ENCODE measurements at regions not wholly inside any gene's neighbourhood (a gene's known extent, or its start where the extent isn't known, plus 50 kb on each side); places are given as distances from the start of the nearest gene placed in this dataset.
A peak's percentile ranks its signal among the peaks of the same experiment; 100 is the strongest.

- H3K4me1 Mint-ChIP-seq (ENCODE audit: low read depth) = no peaks in the 10 kb centered on the region
- no peaks in the 10 kb centered on the region for H3K27me3 Mint-ChIP-seq
- no peak for DNase-seq (ENCODE audit: low spot score, unreplicated experiment)
- H3K36me3 Mint-ChIP-seq (ENCODE audit: insufficient read depth) = peaks cover 4% of the 10 kb centered on the region
- H3K4me3 Mint-ChIP-seq (ENCODE audit: low read depth) = no peak overlapping the region
- no peak overlapping the region for H3K27ac Mint-ChIP-seq
- TF ChIP-seq CTCF (IDR thresholded peaks at IDR 0.05; ENCODE audit: unreplicated experiment) = no peak
- H3K9me3 Mint-ChIP-seq (ENCODE audit: low read depth) = peaks cover 18% of the 10 kb centered on the region
These were observed 699.3 kb downstream of the CBLN2 start for GRCh38 chr18:71844814-71845213.

DNA sequence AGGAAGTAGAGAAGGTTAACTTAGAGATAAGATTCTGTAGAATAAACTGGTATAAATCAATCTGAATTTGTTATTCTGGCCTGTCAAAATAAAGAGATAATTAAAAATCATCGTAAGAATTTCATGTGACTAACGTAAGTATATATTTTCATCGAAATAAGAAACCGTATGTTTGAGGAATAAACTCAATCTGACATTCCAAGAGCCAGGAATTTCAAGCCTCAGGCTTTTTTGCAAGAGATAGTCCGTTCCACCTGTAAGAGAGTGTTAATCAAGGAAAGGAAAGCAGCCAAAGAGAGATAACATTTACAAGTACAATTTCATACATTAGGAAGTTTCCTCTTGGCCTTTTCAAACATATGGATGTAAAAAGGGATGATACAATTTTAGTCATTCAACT is 701.5 kb downstream of the CBLN2 start:
- no peak for TF ChIP-seq CTCF (IDR thresholded peaks at IDR 0.05; ENCODE audit: unreplicated experiment)
- H3K27ac Mint-ChIP-seq = no peak overlapping the region
- no peaks in the 10 kb centered on the region for H3K36me3 Mint-ChIP-seq (ENCODE audit: insufficient read depth)
- no peak for DNase-seq (ENCODE audit: low spot score, unreplicated experiment)
- H3K27me3 Mint-ChIP-seq = no peaks in the 10 kb centered on the region
- no peaks in the 10 kb centered on the region for H3K4me1 Mint-ChIP-seq (ENCODE audit: low read depth)
- no peak overlapping the region for H3K4me3 Mint-ChIP-seq (ENCODE audit: low read depth)
- H3K9me3 Mint-ChIP-seq (ENCODE audit: low read depth) = peaks cover 4% of the 10 kb centered on the region

DNA sequence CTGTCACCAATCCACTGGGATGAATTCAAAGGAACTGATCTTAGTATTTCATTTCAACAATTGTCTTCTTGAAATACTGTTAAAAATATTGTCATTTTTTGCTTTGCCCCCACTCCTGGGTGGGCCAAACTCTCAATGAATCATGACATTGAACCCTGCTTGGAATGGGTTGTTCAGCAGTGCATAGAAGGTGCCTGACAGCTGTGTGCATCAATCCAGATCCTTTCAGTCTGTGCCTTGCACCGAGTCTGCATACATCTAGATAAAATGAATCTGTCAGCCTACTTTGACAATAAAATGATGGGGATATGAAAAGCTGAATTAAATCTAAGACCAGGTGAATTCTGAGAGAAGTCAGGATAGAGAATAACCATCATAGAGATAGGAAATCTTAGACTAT is 706.6 kb downstream of the CBLN2 start:
- no peaks in the 10 kb centered on the region for H3K27me3 Mint-ChIP-seq

DNA sequence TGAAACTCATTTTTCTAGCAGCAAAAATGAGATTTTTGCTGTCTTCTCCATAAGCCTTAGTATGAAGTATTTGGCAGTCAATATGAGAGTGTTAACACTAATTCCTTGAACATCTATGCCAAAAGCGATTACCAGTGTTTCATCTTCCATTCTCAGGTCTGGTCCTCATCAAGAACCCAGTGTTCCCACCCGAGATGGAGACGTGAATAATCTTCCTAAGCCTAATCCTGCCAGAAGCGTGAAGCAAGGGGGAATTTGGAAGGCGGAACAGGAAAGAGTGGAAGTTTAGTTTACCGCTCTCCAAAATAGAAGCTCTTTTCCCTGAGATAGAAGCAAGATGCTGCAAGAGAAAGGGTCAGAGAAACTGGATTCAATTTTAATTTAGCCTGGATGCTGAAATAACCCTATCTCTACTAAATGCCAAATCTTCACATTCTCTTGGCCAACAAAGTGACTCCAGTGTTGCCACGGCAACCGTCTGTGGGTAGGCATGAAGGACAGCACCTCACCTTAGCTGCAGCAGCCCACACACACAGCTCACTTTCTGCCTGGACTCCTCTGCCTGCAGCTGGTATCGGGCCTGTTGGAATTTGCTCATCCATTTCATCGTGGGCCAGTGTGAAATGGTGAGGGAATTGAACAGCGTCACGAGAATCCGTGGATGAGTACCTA is 711.1 kb downstream of the CBLN2 start:
- TF ChIP-seq CTCF (IDR thresholded peaks at IDR 0.05; ENCODE audit: unreplicated experiment) = no peak
- H3K27ac Mint-ChIP-seq = no peak overlapping the region
- no peaks in the 10 kb centered on the region for H3K27me3 Mint-ChIP-seq
- peaks cover 5% of the 10 kb centered on the region for H3K36me3 Mint-ChIP-seq (ENCODE audit: insufficient read depth)
- H3K4me1 Mint-ChIP-seq (ENCODE audit: low read depth) = peaks cover 1% of the 10 kb centered on the region
- H3K4me3 Mint-ChIP-seq (ENCODE audit: low read depth) = no peak overlapping the region
- DNase-seq (ENCODE audit: low spot score, unreplicated experiment) = no peak
- peaks cover 3% of the 10 kb centered on the region for H3K9me3 Mint-ChIP-seq (ENCODE audit: low read depth)

More for the DNA sequence above, 706.6 kb downstream of the CBLN2 start:
- TF ChIP-seq CTCF (IDR thresholded peaks at IDR 0.05; ENCODE audit: unreplicated experiment) = no peak
- Mint-ChIP-seq H3K36me3 (ENCODE audit: insufficient read depth) (peaks cover 5% of the 10 kb centered on the region), H3K9me3 (ENCODE audit: low read depth) (peaks cover 3% of the 10 kb centered on the region), H3K4me1 (ENCODE audit: low read depth) (no peaks in the 10 kb centered on the region), H3K27ac (peak overlapping the region; percentile 12), H3K4me3 (ENCODE audit: low read depth) (no peak overlapping the region)
- no peak for DNase-seq (ENCODE audit: low spot score, unreplicated experiment)

- Mint-ChIP-seq H3K27ac (peak overlapping the region; percentile 44), H3K9me3 (ENCODE audit: low read depth) (peaks cover 10% of the 10 kb centered on the region), H3K27me3 (no peaks in the 10 kb centered on the region), H3K4me3 (ENCODE audit: low read depth) (no peak overlapping the region), H3K4me1 (ENCODE audit: low read depth) (peaks cover 1% of the 10 kb centered on the region), H3K36me3 (ENCODE audit: insufficient read depth) (peaks cover 5% of the 10 kb centered on the region)
- no peak for DNase-seq (ENCODE audit: low spot score, unreplicated experiment)
- TF ChIP-seq CTCF (IDR thresholded peaks at IDR 0.05; ENCODE audit: unreplicated experiment) = no peak
These were observed 713.1 kb downstream of the CBLN2 start for GRCh38 chr18:71831039-71831438.
